CD14-positive monocyte (primary cell): ENCODE measurements at regions not wholly inside any gene's neighbourhood (a gene's known extent, or its start where the extent isn't known, plus 50 kb on each side); places are given as distances from the start of the nearest gene placed in this dataset.

Experiments used
- DNase-seq, 3 donors: peaks; one replicate each; pipeline ENCODE4 v3.0.0-alpha.2; 2011 to 2022
- H2AFZ ChIP-seq: 2 replicates; pipeline ENCODE4 v1.6.0; 2012; ENCODE audit warnings: mild to moderate bottlenecking, low read depth, low read length, inconsistent platforms; ENCODE audit not compliant: insufficient read depth, poor library complexity, severe bottlenecking
- H3K27ac ChIP-seq, 2 donors: 1 replicate in 1 of 2; 2 replicates in 1 of 2; pipeline ENCODE4 v1.5.1; 2012 to 2013; ENCODE audit warnings: low read length in 2 of 2, control low read depth in 1 of 2, inconsistent platforms in 1 of 2, low read depth in 1 of 2, mild to moderate bottlenecking in 1 of 2
- H3K27me3 ChIP-seq, 2 donors: one replicate each; pipeline versions ENCODE4 v1.6.0 to v1.6.1; 2011 to 2013; ENCODE audit warnings: low read length in 2 of 2; ENCODE audit not compliant: control insufficient read depth in 2 of 2, insufficient read depth in 2 of 2
- H3K36me3 ChIP-seq, 2 donors: replicated peaks in 1 of 2; 1 replicate in 1 of 2; 2 replicates in 1 of 2; pipeline versions ENCODE4 v1.5.1 to v1.6.1; 2012 to 2013; ENCODE audit warnings: low read length in 2 of 2, control low read depth in 1 of 2, inconsistent platforms in 1 of 2, mild to moderate bottlenecking in 1 of 2; ENCODE audit not compliant: insufficient read depth in 2 of 2, control insufficient read depth in 1 of 2
- H3K4me1 ChIP-seq, 2 donors: 1 replicate in 1 of 2; 2 replicates in 1 of 2; pipeline versions ENCODE4 v1.5.1 to v1.6.1; 2012 to 2013; ENCODE audit warnings: low read length in 2 of 2, control low read depth in 1 of 2, inconsistent platforms in 1 of 2, mild to moderate bottlenecking in 1 of 2, moderate library complexity in 1 of 2; ENCODE audit not compliant: insufficient read depth in 2 of 2, control insufficient read depth in 1 of 2
- H3K4me2 ChIP-seq: replicated peaks from 2 replicates; pipeline ENCODE3; 2012; ENCODE audit warnings: low read length, moderate library complexity, mild to moderate bottlenecking; ENCODE audit not compliant: poor library complexity, severe bottlenecking; ENCODE audit errors: extremely low read depth
- H3K4me3 ChIP-seq, 3 experiments: fragments of 200-600 bp in 1 of 3; sonication (generic) in 1 of 3; replicated peaks in 1 of 3; 1 replicate in 2 of 3; 2 replicates in 1 of 3; pipeline ENCODE4 v1.5.1; 2011 to 2013; ENCODE audit warnings: low read length in 3 of 3, mild to moderate bottlenecking in 3 of 3, control low read depth in 2 of 3, low read depth in 2 of 3, inconsistent platforms in 1 of 3, moderate library complexity in 1 of 3
- H3K79me2 ChIP-seq: 2 replicates; pipeline ENCODE4 v1.6.0; 2012; ENCODE audit warnings: mild to moderate bottlenecking, control low read depth, inconsistent platforms, low read length, moderate library complexity; ENCODE audit not compliant: insufficient read depth
- H3K9ac ChIP-seq: 2 replicates; pipeline ENCODE4 v1.6.0; 2017; ENCODE audit warnings: low read length, mild to moderate bottlenecking; ENCODE audit not compliant: insufficient read depth, poor library complexity, severe bottlenecking
- H3K9me3 ChIP-seq, 2 donors: replicated peaks in 1 of 2; 1 replicate in 1 of 2; 2 replicates in 1 of 2; pipeline versions ENCODE4 v1.5.1 to v1.6.1; 2012 to 2013; ENCODE audit warnings: low read length in 2 of 2, control low read depth in 1 of 2; ENCODE audit not compliant: control insufficient read depth in 1 of 2, insufficient read depth in 1 of 2
- H4K20me1 ChIP-seq: 2 replicates; pipeline ENCODE4 v1.6.0; 2012; ENCODE audit warnings: mild to moderate bottlenecking, low read length, control low read depth, moderate library complexity; ENCODE audit not compliant: insufficient read depth
- H3K27ac Mint-ChIP-seq, 7 donors: one replicate each; pipeline ENCODE4 v1.8.0; 2020; ENCODE audit warnings: mild to moderate bottlenecking in 7 of 7, mixed read lengths in 7 of 7, moderate library complexity in 6 of 7, inconsistent platforms in 2 of 7
- H3K27me3 Mint-ChIP-seq, 3 donors: one replicate each; pipeline ENCODE4 v1.8.0; 2021 to 2022; ENCODE audit warnings: low read depth in 3 of 3, mild to moderate bottlenecking in 3 of 3, mixed read lengths in 3 of 3, moderate library complexity in 3 of 3, inconsistent platforms in 1 of 3
- H3K36me3 Mint-ChIP-seq, 2 donors: one replicate each; pipeline ENCODE4 v1.8.0; 2020; ENCODE audit warnings: mixed read lengths in 2 of 2, inconsistent platforms in 1 of 2, mild to moderate bottlenecking in 1 of 2
- H3K4me1 Mint-ChIP-seq: one replicate; pipeline ENCODE4 v1.8.0; 2020; ENCODE audit warnings: mild to moderate bottlenecking, mixed read lengths
- H3K4me3 Mint-ChIP-seq, 2 donors: one replicate each; pipeline ENCODE4 v1.8.0; 2020; ENCODE audit warnings: mild to moderate bottlenecking in 2 of 2, mixed read lengths in 2 of 2, moderate library complexity in 1 of 2
- H3K9me3 Mint-ChIP-seq, 7 donors: one replicate each; pipeline ENCODE4 v1.8.0; 2020 to 2022; ENCODE audit warnings: mixed read lengths in 7 of 7, mild to moderate bottlenecking in 6 of 7, moderate library complexity in 6 of 7, inconsistent platforms in 2 of 7
- WGBS: methylation state at CpG from one replicate; pipeline ENCODE4 v1.1.5; 2013; ENCODE audit warnings: missing lambda C conversion rate; ENCODE audit not compliant: insufficient coverage; 5-methylcytosine and 5-hydroxymethylcytosine counted together
- intact Hi-C, 2 donors: fragments of 100-400 bp; cut with micrococcal nuclease; formaldehyde crosslinking; loops; one replicate each; pipeline versions ENCODE4 v1.15.0 to v1.15.1; 2023
- TF ChIP-seq, protein P1 (sequence below): fragments of 200-600 bp; IDR thresholded peaks from one replicate; pipeline ENCODE4 v1.8.0; 2022; ENCODE audit warnings: antibody characterized with exemption, mild to moderate bottlenecking

DNA sequence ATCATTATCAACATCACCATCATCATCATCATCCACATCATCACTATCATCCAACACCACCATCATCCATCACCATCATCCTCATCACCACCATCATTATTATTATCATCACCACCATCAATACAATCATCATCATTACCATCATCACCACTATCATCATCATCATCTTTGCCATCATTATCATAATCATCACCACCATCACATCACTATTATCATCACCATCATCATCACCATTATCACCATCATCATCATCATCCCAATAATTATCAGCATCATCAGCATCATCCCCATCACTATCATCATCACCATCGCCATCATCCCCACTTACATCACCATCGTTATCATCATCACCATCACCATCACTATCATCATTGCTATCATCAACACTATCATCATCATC, 1021.9 kb upstream of the PRKX start:
- TF ChIP-seq, protein P1, sequence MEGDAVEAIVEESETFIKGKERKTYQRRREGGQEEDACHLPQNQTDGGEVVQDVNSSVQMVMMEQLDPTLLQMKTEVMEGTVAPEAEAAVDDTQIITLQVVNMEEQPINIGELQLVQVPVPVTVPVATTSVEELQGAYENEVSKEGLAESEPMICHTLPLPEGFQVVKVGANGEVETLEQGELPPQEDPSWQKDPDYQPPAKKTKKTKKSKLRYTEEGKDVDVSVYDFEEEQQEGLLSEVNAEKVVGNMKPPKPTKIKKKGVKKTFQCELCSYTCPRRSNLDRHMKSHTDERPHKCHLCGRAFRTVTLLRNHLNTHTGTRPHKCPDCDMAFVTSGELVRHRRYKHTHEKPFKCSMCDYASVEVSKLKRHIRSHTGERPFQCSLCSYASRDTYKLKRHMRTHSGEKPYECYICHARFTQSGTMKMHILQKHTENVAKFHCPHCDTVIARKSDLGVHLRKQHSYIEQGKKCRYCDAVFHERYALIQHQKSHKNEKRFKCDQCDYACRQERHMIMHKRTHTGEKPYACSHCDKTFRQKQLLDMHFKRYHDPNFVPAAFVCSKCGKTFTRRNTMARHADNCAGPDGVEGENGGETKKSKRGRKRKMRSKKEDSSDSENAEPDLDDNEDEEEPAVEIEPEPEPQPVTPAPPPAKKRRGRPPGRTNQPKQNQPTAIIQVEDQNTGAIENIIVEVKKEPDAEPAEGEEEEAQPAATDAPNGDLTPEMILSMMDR = no peak
- Histone ChIP-seq H3K27ac (no peak overlapping the region), H3K9me3 (no peaks in the 10 kb centered on the region), H2AFZ (no peak overlapping the region), H3K4me2 (no peak overlapping the region), H3K79me2 (no peaks in the 10 kb centered on the region), H3K27me3 (no peaks in the 10 kb centered on the region), H4K20me1 (no peaks in the 10 kb centered on the region), H3K4me1 (no peaks in the 10 kb centered on the region), H3K9ac (no peak overlapping the region), H3K36me3 (no peaks in the 10 kb centered on the region), H3K4me3 (no peak overlapping the region)
- H3K4me1 Mint-ChIP-seq = no peaks in the 10 kb centered on the region
- H3K9me3 Mint-ChIP-seq = peaks cover 0 to 13% (median 2%) of the 10 kb centered on the region in 7 donors
- H3K4me3 Mint-ChIP-seq = no peak overlapping the region
- H3K27ac Mint-ChIP-seq = no peak overlapping the region
- no peaks in the 10 kb centered on the region for H3K36me3 Mint-ChIP-seq
- intact Hi-C loops = no loop called here
- DNase-seq = no peak
- H3K27me3 Mint-ChIP-seq = no peaks in the 10 kb centered on the region
- WGBS = 90% methylated on average over 2 of the region's 2 CpGs

DNA sequence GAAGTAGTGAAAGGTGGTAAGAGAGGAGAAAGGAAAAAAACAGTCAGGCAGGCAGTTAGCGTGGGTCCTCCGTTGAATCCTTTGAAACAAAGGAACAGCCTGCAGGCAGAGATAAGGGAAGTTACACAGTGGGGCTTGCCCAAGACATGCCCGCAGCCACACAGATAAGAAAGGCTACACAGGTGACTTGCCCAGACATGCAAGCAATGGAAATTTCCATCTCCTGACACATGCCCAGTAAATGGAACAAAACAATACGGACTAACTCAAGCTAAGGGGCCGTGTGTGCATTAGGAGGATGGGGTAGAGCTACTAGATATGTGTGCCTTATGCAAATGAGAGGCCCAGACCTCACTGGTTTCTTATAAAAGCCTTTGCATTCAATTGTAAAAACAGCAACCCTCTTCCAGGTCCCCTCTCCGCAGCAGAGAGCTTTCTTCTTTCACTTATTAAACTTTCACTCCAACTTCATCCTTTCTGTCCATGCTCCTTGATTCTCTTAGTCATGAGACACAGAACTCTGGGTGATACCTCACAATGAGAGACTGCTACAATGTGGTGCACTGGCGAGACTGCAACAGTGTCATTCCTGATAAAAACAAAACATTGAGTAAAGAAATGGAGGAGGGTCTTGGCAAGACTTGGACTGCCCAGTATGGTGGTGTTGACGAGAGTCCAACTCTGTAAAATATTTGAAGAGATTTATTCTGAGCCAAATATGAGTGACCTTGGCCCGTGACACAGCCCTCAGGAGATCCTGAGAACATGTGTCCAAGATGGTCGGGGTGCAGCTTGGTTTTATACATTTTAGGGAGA, 997.4 kb upstream of the PRKX start:
- H3K9ac ChIP-seq = no peak overlapping the region
- peak overlapping the region in 1 of 2 donors; percentile 4 for H3K27ac ChIP-seq
- peak overlapping the region; percentile 21 for H2AFZ ChIP-seq
- TF ChIP-seq, protein P1 = no peak
- H3K4me1 ChIP-seq = no peaks in the 10 kb centered on the region
- no peaks in the 10 kb centered on the region for H4K20me1 ChIP-seq
- H3K27me3 ChIP-seq = no peaks in the 10 kb centered on the region
- Mint-ChIP-seq H3K36me3 (no peaks in the 10 kb centered on the region), H3K27me3 (no peaks in the 10 kb centered on the region), H3K4me1 (peaks cover 7% of the 10 kb centered on the region), H3K9me3 (peaks cover 0 to 18% (median 10%) of the 10 kb centered on the region in 7 donors), H3K27ac (peak overlapping the region in 2 of 7 donors; percentile 26 to 56), H3K4me3 (peak overlapping the region in 1 of 2 donors; percentile 30)
- WGBS = 14% methylated on average over 1 of the region's 10 CpGs
- H3K36me3 ChIP-seq = no peaks in the 10 kb centered on the region
- H3K79me2 ChIP-seq = no peaks in the 10 kb centered on the region
- intact Hi-C loops = no loop called here
- no peak overlapping the region for H3K4me3 ChIP-seq
- H3K4me2 ChIP-seq = peak overlapping the region; percentile 28
- peaks cover 0 to 7% of the 10 kb centered on the region in 2 donors for H3K9me3 ChIP-seq
- DNase-seq = no peak
